ENCODE measurements at regions not wholly inside any gene's neighbourhood (a gene's known extent, or its start where the extent isn't known, plus 50 kb on each side); places are given as distances from the start of the nearest gene placed in this dataset.

- no peak for DNase-seq (ENCODE audit: low read depth)
- no peak for TF ChIP-seq CTCF (IDR thresholded peaks at IDR 0.05; ENCODE audit: insufficient read depth, low read length)
- no peak overlapping the region for H3K4me3 ChIP-seq (ENCODE audit: low read depth, low read length)
These were observed 164.8 kb upstream of the FOXF1 start for GRCh38 chr16:86345516-86345915.

GRCh38 chr16:86346034-86346433, 164.3 kb upstream of the FOXF1 start:
- H3K4me3 ChIP-seq (ENCODE audit: low read depth, low read length): no peak overlapping the region
- no peak for DNase-seq (ENCODE audit: low read depth)
- no peak for TF ChIP-seq CTCF (IDR thresholded peaks at IDR 0.05; ENCODE audit: insufficient read depth, low read length)

GRCh38 chr16:86347090-86347489, 163.2 kb upstream of the FOXF1 start:
- no peak overlapping the region for H3K4me3 ChIP-seq (ENCODE audit: low read depth, low read length)
- TF ChIP-seq CTCF (IDR thresholded peaks at IDR 0.05; ENCODE audit: insufficient read depth, low read length): no peak
- DNase-seq (ENCODE audit: low read depth): no peak

GRCh38 chr16:86347916-86348555, 162.3 kb upstream of the FOXF1 start:
- no peak for DNase-seq (ENCODE audit: low read depth)
- no peak for TF ChIP-seq CTCF (IDR thresholded peaks at IDR 0.05; ENCODE audit: insufficient read depth, low read length)
- H3K4me3 ChIP-seq (ENCODE audit: low read depth, low read length): no peak overlapping the region

- DNase-seq (ENCODE audit: low read depth): no peak
- H3K4me3 ChIP-seq (ENCODE audit: low read depth, low read length): no peak overlapping the region
- no peak for TF ChIP-seq CTCF (IDR thresholded peaks at IDR 0.05; ENCODE audit: insufficient read depth, low read length)
These were observed 160.9 kb upstream of the FOXF1 start for GRCh38 chr16:86349338-86349900.

GRCh38 chr16:86350289-86350688, 160.0 kb upstream of the FOXF1 start:
- H3K4me3 ChIP-seq (ENCODE audit: low read depth, low read length): no peak overlapping the region
- no peak for TF ChIP-seq CTCF (IDR thresholded peaks at IDR 0.05; ENCODE audit: insufficient read depth, low read length)
- DNase-seq (ENCODE audit: low read depth): no peak

All from fibroblast of the aortic adventitia (primary cell).